Gastroesophageal sphincter (tissue), 3 donors: ENCODE measurements at regions not wholly inside any gene's neighbourhood (a gene's known extent, or its start where the extent isn't known, plus 50 kb on each side); places are given as distances from the start of the nearest gene placed in this dataset.

ENCODE experiments used
- CTCF ChIP-seq, 4 experiments: fragments of 200-600 bp in 2 of 4; fragments of 450-650 bp in 2 of 4; sonication (generic) in 1 of 4; IDR thresholded peaks; one replicate each; pipeline ENCODE4 v1.5.1; 2017 to 2019; ENCODE audit warnings: antibody characterized with exemption in 4 of 4, mild to moderate bottlenecking in 2 of 4, moderate library complexity in 2 of 4
- POLR2AphosphoS5 ChIP-seq: sonication (generic); formaldehyde crosslinking; IDR thresholded peaks from one replicate; pipeline ENCODE4 v1.6.1; 2017; ENCODE audit warnings: antibody characterized with exemption

- TF ChIP-seq CTCF (IDR thresholded peaks at IDR 0.05) (peak in 2 of 4 experiments; percentile 10 to 35), POLR2AphosphoS5 (no peak)
These were observed 124.5 kb upstream of the ZFHX3 start for GRCh38 chr16:73172241-73172972.
